DND-41 (cell line): ENCODE measurements at regions not wholly inside any gene's neighbourhood (a gene's known extent, or its start where the extent isn't known, plus 50 kb on each side); places are given as distances from the start of the nearest gene placed in this dataset.

ENCODE experiments used
- EZH2 ChIP-seq: IDR thresholded peaks from 3 replicates; pipeline ENCODE4 v1.6.1; 2012; ENCODE audit warnings: borderline replicate concordance, low read depth, mild to moderate bottlenecking, moderate library complexity, low read length, inconsistent platforms; ENCODE audit not compliant: severe bottlenecking
- TF ChIP-seq, protein P1 (sequence below): IDR thresholded peaks from 2 replicates; pipeline ENCODE4 v1.5.1; 2012; ENCODE audit warnings: borderline replicate concordance, low read length, moderate library complexity, mild to moderate bottlenecking; ENCODE audit not compliant: poor library complexity, severe bottlenecking; ENCODE audit errors: extremely low read depth

DNA sequence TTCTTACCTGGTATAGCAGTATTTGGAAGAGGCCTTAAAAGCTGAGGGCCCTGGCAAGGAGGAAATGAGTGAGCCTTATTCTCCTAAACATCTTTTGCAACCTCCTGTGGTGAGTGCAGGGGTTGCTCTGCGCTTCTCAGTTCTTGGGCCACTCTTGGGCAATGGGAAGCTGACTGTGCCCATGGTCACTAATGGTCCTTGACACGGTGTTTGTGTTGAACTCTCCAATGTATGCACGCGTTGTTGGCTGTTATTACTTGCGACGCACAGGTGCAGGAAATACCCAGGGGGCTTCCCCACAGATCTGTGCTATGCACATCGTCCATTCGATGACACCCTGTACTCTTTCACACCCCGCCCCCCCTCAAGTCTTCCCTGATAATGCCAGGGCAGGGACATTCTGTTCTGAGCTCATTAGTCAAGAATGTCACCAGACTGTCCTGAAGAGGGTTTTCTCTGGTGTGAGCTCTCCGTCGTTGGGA lies 79.7 kb downstream of the EDN1 start:
- TF ChIP-seq, protein P1, sequence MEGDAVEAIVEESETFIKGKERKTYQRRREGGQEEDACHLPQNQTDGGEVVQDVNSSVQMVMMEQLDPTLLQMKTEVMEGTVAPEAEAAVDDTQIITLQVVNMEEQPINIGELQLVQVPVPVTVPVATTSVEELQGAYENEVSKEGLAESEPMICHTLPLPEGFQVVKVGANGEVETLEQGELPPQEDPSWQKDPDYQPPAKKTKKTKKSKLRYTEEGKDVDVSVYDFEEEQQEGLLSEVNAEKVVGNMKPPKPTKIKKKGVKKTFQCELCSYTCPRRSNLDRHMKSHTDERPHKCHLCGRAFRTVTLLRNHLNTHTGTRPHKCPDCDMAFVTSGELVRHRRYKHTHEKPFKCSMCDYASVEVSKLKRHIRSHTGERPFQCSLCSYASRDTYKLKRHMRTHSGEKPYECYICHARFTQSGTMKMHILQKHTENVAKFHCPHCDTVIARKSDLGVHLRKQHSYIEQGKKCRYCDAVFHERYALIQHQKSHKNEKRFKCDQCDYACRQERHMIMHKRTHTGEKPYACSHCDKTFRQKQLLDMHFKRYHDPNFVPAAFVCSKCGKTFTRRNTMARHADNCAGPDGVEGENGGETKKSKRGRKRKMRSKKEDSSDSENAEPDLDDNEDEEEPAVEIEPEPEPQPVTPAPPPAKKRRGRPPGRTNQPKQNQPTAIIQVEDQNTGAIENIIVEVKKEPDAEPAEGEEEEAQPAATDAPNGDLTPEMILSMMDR: no peak
- no peak for TF ChIP-seq EZH2
